Fibroblast of lung (primary cell): ENCODE measurements at regions not wholly inside any gene's neighbourhood (a gene's known extent, or its start where the extent isn't known, plus 50 kb on each side); places are given as distances from the start of the nearest gene placed in this dataset.

Source experiments
- EZH2 ChIP-seq: IDR thresholded peaks from 2 replicates; pipeline ENCODE4 v1.5.1; 2012; ENCODE audit warnings: low read length, control low read depth, mild to moderate bottlenecking; ENCODE audit errors: missing control alignments
- TF ChIP-seq, protein P1 (sequence below), 2 donors: IDR thresholded peaks in 1 of 2; conservative IDR thresholded peaks in 1 of 2; 1 replicate in 1 of 2; 2 replicates in 1 of 2; pipeline ENCODE4 v1.5.1; 2011 to 2012; ENCODE audit warnings: low read length in 2 of 2, control low read depth in 1 of 2, inconsistent platforms in 1 of 2, low read depth in 1 of 2, mild to moderate bottlenecking in 1 of 2

DNA sequence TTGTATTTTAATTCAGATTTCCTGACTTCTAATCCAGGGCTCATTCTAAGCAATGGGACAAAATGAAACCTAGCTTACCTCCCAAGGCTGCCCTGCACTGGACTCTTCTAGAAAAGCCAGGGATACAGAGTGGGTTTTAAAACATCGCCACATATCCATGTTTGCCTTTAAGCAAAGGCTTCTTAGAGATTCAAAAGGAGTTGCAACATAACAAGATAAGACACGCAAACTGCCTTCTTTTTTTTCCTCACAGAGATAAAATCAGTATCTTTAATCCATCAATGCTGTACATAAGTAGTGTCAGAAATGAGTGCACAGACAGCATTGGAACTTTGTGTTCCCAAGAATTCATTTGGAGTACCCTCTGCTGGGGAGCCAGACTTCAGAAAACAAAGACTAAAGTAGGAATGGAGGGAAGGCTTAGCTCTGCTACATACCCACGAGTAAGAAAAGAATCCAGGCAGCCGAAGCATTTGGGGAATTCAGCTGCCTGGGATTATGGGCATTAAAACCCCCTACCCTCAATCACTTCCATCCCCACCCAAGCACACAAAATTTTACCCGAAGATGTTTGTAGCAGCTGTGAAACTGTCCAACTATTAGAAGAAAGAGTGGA is 427.8 kb downstream of the ARL4A start:
- TF ChIP-seq, protein P1, sequence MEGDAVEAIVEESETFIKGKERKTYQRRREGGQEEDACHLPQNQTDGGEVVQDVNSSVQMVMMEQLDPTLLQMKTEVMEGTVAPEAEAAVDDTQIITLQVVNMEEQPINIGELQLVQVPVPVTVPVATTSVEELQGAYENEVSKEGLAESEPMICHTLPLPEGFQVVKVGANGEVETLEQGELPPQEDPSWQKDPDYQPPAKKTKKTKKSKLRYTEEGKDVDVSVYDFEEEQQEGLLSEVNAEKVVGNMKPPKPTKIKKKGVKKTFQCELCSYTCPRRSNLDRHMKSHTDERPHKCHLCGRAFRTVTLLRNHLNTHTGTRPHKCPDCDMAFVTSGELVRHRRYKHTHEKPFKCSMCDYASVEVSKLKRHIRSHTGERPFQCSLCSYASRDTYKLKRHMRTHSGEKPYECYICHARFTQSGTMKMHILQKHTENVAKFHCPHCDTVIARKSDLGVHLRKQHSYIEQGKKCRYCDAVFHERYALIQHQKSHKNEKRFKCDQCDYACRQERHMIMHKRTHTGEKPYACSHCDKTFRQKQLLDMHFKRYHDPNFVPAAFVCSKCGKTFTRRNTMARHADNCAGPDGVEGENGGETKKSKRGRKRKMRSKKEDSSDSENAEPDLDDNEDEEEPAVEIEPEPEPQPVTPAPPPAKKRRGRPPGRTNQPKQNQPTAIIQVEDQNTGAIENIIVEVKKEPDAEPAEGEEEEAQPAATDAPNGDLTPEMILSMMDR (conservative IDR thresholded peaks at IDR 0.05 in 1 of 2, IDR thresholded peaks at IDR 0.05 in 1 of 2; ENCODE audit: low read depth in 1 of 2, low read length in 2 of 2) = peak in 1 of 2 donors; percentile 33
- TF ChIP-seq EZH2 = no peak
